ENCODE measurements at regions not wholly inside any gene's neighbourhood (a gene's known extent, or its start where the extent isn't known, plus 50 kb on each side); places are given as distances from the start of the nearest gene placed in this dataset.

- TF ChIP-seq CHD7 (IDR thresholded peaks at IDR 0.05; ENCODE audit: insufficient replicate concordance, low read length) (no peak), CHD2 (IDR thresholded peaks at IDR 0.05; ENCODE audit: low read length) (no peak), KDM1A (IDR thresholded peaks at IDR 0.05; ENCODE audit: borderline replicate concordance, low read length) (no peak), CREB1 (IDR thresholded peaks at IDR 0.05) (no peak), ATF3 (IDR thresholded peaks at IDR 0.05; ENCODE audit: insufficient read depth, low read depth, low read length) (no peak), CBX8 (IDR thresholded peaks at IDR 0.05; ENCODE audit: borderline replicate concordance, low read depth, low read length) (no peak), HDAC2 (IDR thresholded peaks at IDR 0.05; ENCODE audit: borderline replicate concordance in 1 of 2, low read depth in 2 of 2, low read length in 2 of 2) (no peak)
- TF ChIP-seq, protein P1, sequence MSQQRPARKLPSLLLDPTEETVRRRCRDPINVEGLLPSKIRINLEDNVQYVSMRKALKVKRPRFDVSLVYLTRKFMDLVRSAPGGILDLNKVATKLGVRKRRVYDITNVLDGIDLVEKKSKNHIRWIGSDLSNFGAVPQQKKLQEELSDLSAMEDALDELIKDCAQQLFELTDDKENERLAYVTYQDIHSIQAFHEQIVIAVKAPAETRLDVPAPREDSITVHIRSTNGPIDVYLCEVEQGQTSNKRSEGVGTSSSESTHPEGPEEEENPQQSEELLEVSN (IDR thresholded peaks at IDR 0.05) = no peak
Observed at GRCh38 chr14:61645247-61645646, 50.1 kb upstream of the HIF1A start (continued).

Data from H1 (cell line).